Stimulated activated naive B cell treated with anti-CD40 and anti-IgM and Interleukin-4, amounts not matched to agents 10 μg/mL and 1 μg/mL and 100 μg/mL, for 72 hours (primary cell): ENCODE measurements at regions not wholly inside any gene's neighbourhood (a gene's known extent, or its start where the extent isn't known, plus 50 kb on each side); places are given as distances from the start of the nearest gene placed in this dataset.

Experiments used
- ATAC-seq, 2 donors: fragments of 150-1000 bp; cut with Tn5 transposase; replicated peaks; 2 replicates each; pipeline ENCODE4 v1.10.0; 2021; ENCODE audit warnings: moderate library complexity in 1 of 2
- DNase-seq: peaks from one replicate; pipeline ENCODE4 v3.0.0; 2021
- H3K27ac Mint-ChIP-seq: one replicate; pipeline ENCODE4 v1.8.0; 2022; ENCODE audit warnings: mild to moderate bottlenecking, mixed read lengths
- H3K27me3 Mint-ChIP-seq, 2 donors: one replicate each; pipeline ENCODE4 v1.8.0; 2022; ENCODE audit warnings: mixed read lengths in 2 of 2
- H3K36me3 Mint-ChIP-seq, 2 donors: one replicate each; pipeline ENCODE4 v1.8.0; 2022; ENCODE audit warnings: mixed read lengths in 2 of 2, mild to moderate bottlenecking in 1 of 2
- H3K4me1 Mint-ChIP-seq, 2 donors: one replicate each; pipeline ENCODE4 v1.8.0; 2022; ENCODE audit warnings: mixed read lengths in 2 of 2, mild to moderate bottlenecking in 1 of 2
- H3K4me3 Mint-ChIP-seq, 2 donors: one replicate each; pipeline ENCODE4 v1.8.0; 2022; ENCODE audit warnings: mild to moderate bottlenecking in 2 of 2, mixed read lengths in 2 of 2, moderate library complexity in 1 of 2
- H3K9me3 Mint-ChIP-seq, 2 donors: one replicate each; pipeline ENCODE4 v1.8.0; 2022; ENCODE audit warnings: mixed read lengths in 2 of 2, mild to moderate bottlenecking in 1 of 2

GRCh38 chr13:59354665-59355369 is 808.9 kb downstream of the DIAPH3 start:
- Mint-ChIP-seq H3K4me1 (no peaks in the 10 kb centered on the region), H3K27ac (no peak overlapping the region), H3K27me3 (no peaks in the 10 kb centered on the region), H3K9me3 (no peaks in the 10 kb centered on the region), H3K36me3 (no peaks in the 10 kb centered on the region), H3K4me3 (no peak overlapping the region)
- DNase-seq (no peak), ATAC-seq (no peak)

- Mint-ChIP-seq H3K36me3 (no peaks in the 10 kb centered on the region), H3K9me3 (no peaks in the 10 kb centered on the region), H3K4me1 (no peaks in the 10 kb centered on the region), H3K27ac (no peak overlapping the region), H3K27me3 (no peaks in the 10 kb centered on the region), H3K4me3 (no peak overlapping the region)
- ATAC-seq (no peak), DNase-seq (no peak)
Measured at GRCh38 chr13:59356607-59357006, 807.1 kb downstream of the DIAPH3 start.

DNA sequence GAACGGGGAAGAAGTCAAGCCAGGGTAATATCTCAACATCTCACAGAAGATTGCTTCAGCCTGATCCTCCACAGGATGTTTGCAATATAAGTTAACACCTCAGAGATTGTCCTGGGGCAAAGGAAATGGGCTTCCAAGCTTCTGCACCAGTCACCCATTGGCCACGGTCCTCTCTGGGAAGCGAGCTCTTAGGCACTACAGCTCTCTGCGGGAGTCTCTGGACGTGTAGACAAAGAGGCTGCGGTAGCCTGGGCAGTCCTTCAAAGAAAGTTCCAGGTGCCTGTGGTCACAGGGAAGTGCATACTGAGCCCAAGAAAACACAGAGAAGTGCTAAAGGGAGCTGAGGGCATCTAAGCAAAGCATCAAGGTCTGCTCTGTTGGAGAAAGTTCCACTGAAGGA is 805.7 kb downstream of the DIAPH3 start:
- H3K9me3 Mint-ChIP-seq: no peaks in the 10 kb centered on the region
- ATAC-seq (no peak), DNase-seq (no peak)
- H3K4me3 Mint-ChIP-seq: no peak overlapping the region
- no peaks in the 10 kb centered on the region for H3K36me3 Mint-ChIP-seq
- no peak overlapping the region for H3K27ac Mint-ChIP-seq
- H3K4me1 Mint-ChIP-seq: no peaks in the 10 kb centered on the region
- H3K27me3 Mint-ChIP-seq: no peaks in the 10 kb centered on the region

DNA sequence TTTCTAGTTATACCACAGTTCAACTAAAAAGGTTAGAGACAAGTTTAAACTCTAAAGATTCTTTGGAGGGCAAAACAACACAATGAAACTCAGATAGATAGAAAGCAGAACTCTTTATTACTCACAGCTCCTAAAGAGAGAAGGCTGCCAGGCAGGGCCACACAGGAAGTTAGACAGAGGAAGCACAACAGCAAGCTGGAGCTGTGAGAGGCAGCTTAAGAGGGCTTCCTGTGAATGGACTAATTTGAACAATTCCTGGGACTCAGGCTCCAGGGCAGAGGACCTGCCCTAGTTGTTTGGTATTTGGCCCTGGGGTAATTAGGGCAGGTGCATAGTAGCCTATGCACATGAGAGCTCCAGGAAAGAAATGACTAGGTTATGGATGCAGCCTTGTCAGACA is 803.6 kb downstream of the DIAPH3 start:
- H3K9me3 Mint-ChIP-seq: no peaks in the 10 kb centered on the region
- no peak for DNase-seq
- H3K27me3 Mint-ChIP-seq: no peaks in the 10 kb centered on the region
- H3K4me1 Mint-ChIP-seq: no peaks in the 10 kb centered on the region
- H3K4me3 Mint-ChIP-seq: no peak overlapping the region
- no peak overlapping the region for H3K27ac Mint-ChIP-seq
- H3K36me3 Mint-ChIP-seq: no peaks in the 10 kb centered on the region
- peak; percentile 41 to 53 for ATAC-seq

DNA sequence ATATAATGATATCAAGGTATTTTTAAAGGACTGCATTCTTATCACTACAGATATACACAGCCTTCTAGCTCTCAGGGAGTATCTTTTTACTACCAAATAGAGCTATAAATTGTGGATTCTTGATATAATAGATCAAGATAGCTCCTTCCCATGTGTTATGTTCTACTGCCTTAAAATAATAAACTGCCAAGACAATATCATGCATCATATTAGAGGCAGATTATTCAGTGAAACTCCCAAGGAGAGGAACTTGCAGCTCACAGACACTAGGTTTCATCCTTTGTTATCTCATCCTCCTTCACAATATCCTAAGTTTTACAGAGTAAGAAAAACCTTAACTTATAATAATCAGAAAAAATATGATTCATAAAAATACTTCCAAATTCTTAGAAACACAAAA is 802.8 kb downstream of the DIAPH3 start:
- Mint-ChIP-seq H3K27ac (no peak overlapping the region), H3K4me1 (no peaks in the 10 kb centered on the region), H3K9me3 (no peaks in the 10 kb centered on the region), H3K36me3 (no peaks in the 10 kb centered on the region), H3K4me3 (no peak overlapping the region), H3K27me3 (no peaks in the 10 kb centered on the region)
- DNase-seq (no peak), ATAC-seq (no peak)

- no peak for DNase-seq
- no peak overlapping the region for H3K4me3 Mint-ChIP-seq
- no peaks in the 10 kb centered on the region for H3K36me3 Mint-ChIP-seq
- no peaks in the 10 kb centered on the region for H3K27me3 Mint-ChIP-seq
- H3K4me1 Mint-ChIP-seq: no peaks in the 10 kb centered on the region
- no peak overlapping the region for H3K27ac Mint-ChIP-seq
- H3K9me3 Mint-ChIP-seq: no peaks in the 10 kb centered on the region
- no peak for ATAC-seq
Measured at GRCh38 chr13:59363313-59363712, 800.4 kb downstream of the DIAPH3 start.

GRCh38 chr13:59363947-59364346 is 799.8 kb downstream of the DIAPH3 start:
- no peak overlapping the region for H3K4me3 Mint-ChIP-seq
- H3K27me3 Mint-ChIP-seq: peaks cover 0 to 6% of the 10 kb centered on the region in 2 donors
- H3K4me1 Mint-ChIP-seq: no peaks in the 10 kb centered on the region
- H3K36me3 Mint-ChIP-seq: no peaks in the 10 kb centered on the region
- no peak for DNase-seq
- H3K9me3 Mint-ChIP-seq: no peaks in the 10 kb centered on the region
- H3K27ac Mint-ChIP-seq: no peak overlapping the region
- no peak for ATAC-seq

DNA sequence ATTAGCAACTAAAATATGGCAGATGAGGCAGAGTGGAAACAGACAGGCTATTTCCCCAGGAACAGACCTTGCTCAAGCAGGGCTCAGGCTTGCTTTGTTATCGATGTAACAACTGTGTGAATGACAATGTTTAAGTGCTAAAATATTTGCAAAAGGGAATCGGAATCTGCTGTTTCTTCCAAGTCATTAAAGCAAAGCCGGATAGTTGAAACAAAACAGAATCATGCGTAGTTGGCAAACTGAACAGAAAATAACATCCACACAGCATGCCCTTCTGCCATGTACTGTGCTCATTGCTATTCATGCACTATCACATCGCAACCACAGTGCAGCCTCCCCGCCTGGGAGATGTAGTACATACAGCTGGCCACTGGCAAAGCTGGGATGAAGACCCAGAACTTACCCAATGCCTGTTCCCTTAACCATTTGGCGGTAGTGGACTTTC is 799.1 kb downstream of the DIAPH3 start:
- Mint-ChIP-seq H3K4me3 (no peak overlapping the region), H3K27ac (no peak overlapping the region), H3K36me3 (no peaks in the 10 kb centered on the region), H3K27me3 (peaks cover 0 to 6% of the 10 kb centered on the region in 2 donors), H3K9me3 (no peaks in the 10 kb centered on the region), H3K4me1 (no peaks in the 10 kb centered on the region)
- no peak for DNase-seq
- no peak for ATAC-seq

GRCh38 chr13:59367467-59367866 is 796.3 kb downstream of the DIAPH3 start:
- H3K4me3 Mint-ChIP-seq: no peak overlapping the region
- ATAC-seq (no peak), DNase-seq (no peak)
- H3K9me3 Mint-ChIP-seq: no peaks in the 10 kb centered on the region
- H3K27ac Mint-ChIP-seq: no peak overlapping the region
- H3K36me3 Mint-ChIP-seq: no peaks in the 10 kb centered on the region
- no peaks in the 10 kb centered on the region for H3K4me1 Mint-ChIP-seq
- peaks cover 0 to 6% of the 10 kb centered on the region in 2 donors for H3K27me3 Mint-ChIP-seq

DNA sequence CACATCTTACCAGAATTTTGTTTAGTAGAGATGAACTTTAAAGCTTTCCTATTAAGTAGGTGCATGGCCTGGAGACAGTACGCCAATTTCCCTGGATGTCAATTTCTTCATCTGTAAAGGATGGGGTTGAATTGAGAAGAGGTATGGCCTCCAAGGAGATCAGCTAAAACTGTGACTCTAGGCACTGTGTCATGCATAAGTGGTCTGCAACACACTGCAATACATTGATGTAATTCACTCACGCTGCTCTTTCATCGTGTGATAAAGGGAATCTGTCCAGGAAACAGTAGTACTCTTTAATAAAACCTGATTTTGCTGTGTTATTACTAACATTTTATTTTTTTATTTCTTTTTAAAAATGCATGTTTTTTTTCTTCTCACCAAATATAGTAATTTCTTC is 795.8 kb downstream of the DIAPH3 start:
- no peak overlapping the region for H3K4me3 Mint-ChIP-seq
- no peaks in the 10 kb centered on the region for H3K9me3 Mint-ChIP-seq

GRCh38 chr13:59368693-59369092 is 795.0 kb downstream of the DIAPH3 start:
- ATAC-seq (no peak), DNase-seq (no peak)
- H3K4me1 Mint-ChIP-seq: no peaks in the 10 kb centered on the region
- no peak overlapping the region for H3K4me3 Mint-ChIP-seq
- H3K27me3 Mint-ChIP-seq: peaks cover 0 to 6% of the 10 kb centered on the region in 2 donors
- H3K9me3 Mint-ChIP-seq: no peaks in the 10 kb centered on the region
- H3K36me3 Mint-ChIP-seq: no peaks in the 10 kb centered on the region
- H3K27ac Mint-ChIP-seq: no peak overlapping the region

More for the DNA sequence above, 795.8 kb downstream of the DIAPH3 start:
- ATAC-seq (no peak), DNase-seq (no peak)
- H3K36me3 Mint-ChIP-seq: no peaks in the 10 kb centered on the region
- peaks cover 0 to 6% of the 10 kb centered on the region in 2 donors for H3K27me3 Mint-ChIP-seq
- no peaks in the 10 kb centered on the region for H3K4me1 Mint-ChIP-seq
- no peak overlapping the region for H3K27ac Mint-ChIP-seq

- Mint-ChIP-seq H3K36me3 (no peaks in the 10 kb centered on the region), H3K4me1 (no peaks in the 10 kb centered on the region), H3K27me3 (peaks cover 0 to 6% of the 10 kb centered on the region in 2 donors), H3K27ac (no peak overlapping the region), H3K4me3 (no peak overlapping the region), H3K9me3 (no peaks in the 10 kb centered on the region)
- DNase-seq: no peak
- no peak for ATAC-seq
Measured at GRCh38 chr13:59371229-59371628, 792.5 kb downstream of the DIAPH3 start.

DNA sequence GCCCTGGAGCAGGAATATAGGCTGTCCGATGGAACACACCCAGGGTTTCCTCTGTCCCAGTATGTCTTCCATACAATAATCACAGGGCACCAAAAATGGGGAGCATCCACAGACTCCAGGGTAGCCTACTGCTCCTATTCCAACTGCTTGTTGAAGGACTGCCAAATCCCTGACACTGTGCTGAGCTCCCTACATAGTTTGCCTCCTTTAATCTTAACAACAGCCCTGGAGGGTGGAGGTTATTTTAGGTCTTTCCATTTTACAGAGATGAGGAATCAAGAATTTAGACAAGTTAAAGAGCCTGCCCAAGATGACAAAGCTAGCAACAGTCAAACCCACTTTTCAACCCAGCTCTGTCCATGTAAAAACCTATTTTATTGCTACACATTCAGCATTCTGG is 790.4 kb downstream of the DIAPH3 start:
- H3K9me3 Mint-ChIP-seq: peaks cover 2% of the 10 kb centered on the region in 2 donors
- H3K4me3 Mint-ChIP-seq: no peak overlapping the region
- ATAC-seq (no peak), DNase-seq (no peak)
- H3K27me3 Mint-ChIP-seq: peaks cover 0 to 6% of the 10 kb centered on the region in 2 donors
- H3K36me3 Mint-ChIP-seq: no peaks in the 10 kb centered on the region
- H3K4me1 Mint-ChIP-seq: no peaks in the 10 kb centered on the region
- no peak overlapping the region for H3K27ac Mint-ChIP-seq

GRCh38 chr13:59374691-59375090 is 789.0 kb downstream of the DIAPH3 start:
- H3K9me3 Mint-ChIP-seq: peaks cover 2 to 4% of the 10 kb centered on the region in 2 donors
- H3K36me3 Mint-ChIP-seq: no peaks in the 10 kb centered on the region
- no peaks in the 10 kb centered on the region for H3K27me3 Mint-ChIP-seq
- no peak overlapping the region for H3K27ac Mint-ChIP-seq
- no peak overlapping the region for H3K4me3 Mint-ChIP-seq
- ATAC-seq (no peak), DNase-seq (no peak)
- H3K4me1 Mint-ChIP-seq: no peaks in the 10 kb centered on the region

DNA sequence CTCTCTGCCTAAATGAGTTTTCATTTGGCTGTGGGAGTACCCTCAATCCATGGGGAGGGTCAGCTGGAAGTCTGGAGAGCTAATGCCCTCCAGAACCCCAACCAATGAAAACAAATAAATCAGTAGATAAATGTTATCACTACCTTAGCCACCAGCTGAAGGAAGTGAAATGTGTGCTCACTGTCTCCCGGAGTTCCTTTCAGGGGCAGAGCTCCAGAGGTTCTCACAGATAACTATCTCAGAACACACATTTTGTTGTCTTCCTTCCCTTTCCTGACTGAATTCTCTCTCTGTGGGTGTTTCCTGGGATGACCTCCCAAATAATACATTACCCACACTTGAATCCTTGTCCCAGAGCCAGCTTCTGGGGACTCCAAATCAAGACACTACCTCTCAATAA is 779.6 kb downstream of the DIAPH3 start:
- Mint-ChIP-seq H3K9me3 (peaks cover 3 to 4% of the 10 kb centered on the region in 2 donors), H3K4me3 (no peak overlapping the region), H3K36me3 (no peaks in the 10 kb centered on the region), H3K27ac (no peak overlapping the region), H3K4me1 (no peaks in the 10 kb centered on the region), H3K27me3 (peaks cover 0 to 5% of the 10 kb centered on the region in 2 donors)
- ATAC-seq (no peak), DNase-seq (no peak)
